DOHH2 (cell line): ENCODE measurements at regions not wholly inside any gene's neighbourhood (a gene's known extent, or its start where the extent isn't known, plus 50 kb on each side); places are given as distances from the start of the nearest gene placed in this dataset.

Experiments used
- H3F3A ChIP-seq: fragments of 200-600 bp; sonication (generic), shearing (Covaris generic); 2 replicates; pipeline ENCODE4 v1.6.0; 2016; ENCODE audit warnings: antibody characterized with exemption, mild to moderate bottlenecking; ENCODE audit not compliant: control insufficient read depth, insufficient read depth
- H3K27ac ChIP-seq: fragments of 200-600 bp; sonication (generic); 2 replicates; pipeline ENCODE4 v1.5.1; 2014; ENCODE audit warnings: low read depth, mild to moderate bottlenecking, low read length, moderate library complexity
- H3K27me3 ChIP-seq: fragments of 200-600 bp; sonication (generic); 2 replicates; pipeline ENCODE4 v1.6.1; 2014; ENCODE audit warnings: mild to moderate bottlenecking, low read length, mixed read lengths; ENCODE audit not compliant: control insufficient read depth
- H3K36me3 ChIP-seq: fragments of 200-600 bp; sonication (generic); 2 replicates; pipeline ENCODE4 v1.6.1; 2014; ENCODE audit warnings: mild to moderate bottlenecking, low read length, moderate library complexity, mixed read lengths; ENCODE audit not compliant: control insufficient read depth
- H3K4me1 ChIP-seq: fragments of 200-600 bp; sonication (generic); 2 replicates; pipeline ENCODE4 v1.6.1; 2014; ENCODE audit warnings: mild to moderate bottlenecking, low read length, mixed read lengths; ENCODE audit not compliant: control insufficient read depth
- H3K4me2 ChIP-seq: fragments of 200-600 bp; sonication (generic); 2 replicates; pipeline ENCODE4 v1.6.0; 2014; ENCODE audit warnings: mild to moderate bottlenecking, low read length, moderate library complexity
- H3K4me3 ChIP-seq: fragments of 200-600 bp; sonication (generic); 2 replicates; pipeline ENCODE4 v1.5.1; 2014; ENCODE audit warnings: mild to moderate bottlenecking, low read length, mixed read lengths
- H3K79me2 ChIP-seq: fragments of 200-600 bp; sonication (generic); 2 replicates; pipeline ENCODE4 v1.6.1; 2014; ENCODE audit warnings: mild to moderate bottlenecking, low read length, mixed read lengths; ENCODE audit not compliant: control insufficient read depth
- H3K9me2 ChIP-seq: fragments of 200-600 bp; sonication (generic); replicated peaks from 2 replicates; pipeline ENCODE4 v1.6.1; 2014; ENCODE audit warnings: mild to moderate bottlenecking, low read length, mixed read lengths; ENCODE audit not compliant: control insufficient read depth
- H3K9me3 ChIP-seq: fragments of 200-600 bp; sonication (generic); 2 replicates; pipeline ENCODE4 v1.6.1; 2014; ENCODE audit warnings: antibody characterized with exemption, low read length, mixed read lengths; ENCODE audit not compliant: control insufficient read depth, insufficient read depth
- H4K20me1 ChIP-seq: fragments of 200-600 bp; sonication (generic); 2 replicates; pipeline ENCODE4 v1.6.0; 2014; ENCODE audit warnings: low read depth, mild to moderate bottlenecking, antibody characterized with exemption, low read length, moderate library complexity; ENCODE audit not compliant: control insufficient read depth, insufficient read depth
- CTCF ChIP-seq: fragments of 200-600 bp; sonication (generic); IDR thresholded peaks from one replicate; pipeline ENCODE4 v1.5.1; 2014; ENCODE audit warnings: antibody characterized with exemption, mild to moderate bottlenecking, low read depth, low read length; ENCODE audit not compliant: poor library complexity, severe bottlenecking
- EZH2phosphoT487 ChIP-seq: fragments of 200-600 bp; sonication (generic); IDR thresholded peaks from 2 replicates; pipeline ENCODE4 v1.6.1; 2017; ENCODE audit warnings: borderline replicate concordance, mild to moderate bottlenecking, antibody characterized with exemption, low read length, moderate library complexity, mixed read lengths

GRCh38 chr20:10792291-10792690, 118.5 kb upstream of the JAG1 start:
- H3K79me2 ChIP-seq = no peaks in the 10 kb centered on the region
- TF ChIP-seq CTCF = no peak
- no peak for TF ChIP-seq EZH2phosphoT487
- no peaks in the 10 kb centered on the region for H3K4me1 ChIP-seq
- no peaks in the 10 kb centered on the region for H3K9me3 ChIP-seq
- no peaks in the 10 kb centered on the region for H3K9me2 ChIP-seq
- H4K20me1 ChIP-seq = no peaks in the 10 kb centered on the region
- H3K36me3 ChIP-seq = no peaks in the 10 kb centered on the region
- no peak overlapping the region for H3K4me3 ChIP-seq
- no peaks in the 10 kb centered on the region for H3F3A ChIP-seq
- no peak overlapping the region for H3K27ac ChIP-seq
- no peaks in the 10 kb centered on the region for H3K27me3 ChIP-seq
- H3K4me2 ChIP-seq = no peak overlapping the region

DNA sequence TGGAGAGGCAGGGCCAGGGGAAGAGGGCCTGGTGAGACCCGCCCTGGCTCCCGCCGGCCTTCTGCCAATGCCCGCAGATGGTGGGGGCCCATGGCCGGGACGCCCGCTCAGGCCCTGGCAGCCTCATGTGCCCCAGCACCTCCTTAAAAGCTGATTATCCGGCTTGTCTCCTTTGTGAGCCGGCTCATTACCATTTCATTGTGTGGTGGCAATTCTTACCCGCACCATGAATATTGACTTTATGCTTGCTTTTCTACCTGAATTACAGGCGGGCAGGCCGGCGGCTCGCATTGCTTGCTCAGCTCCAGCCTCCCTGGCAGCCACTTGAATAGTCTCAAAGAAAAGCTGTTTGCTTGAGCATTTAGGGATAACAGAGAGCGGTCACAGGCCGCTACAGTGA, 120.0 kb upstream of the JAG1 start:
- Histone ChIP-seq H4K20me1 (no peaks in the 10 kb centered on the region), H3K4me1 (no peaks in the 10 kb centered on the region), H3K36me3 (no peaks in the 10 kb centered on the region), H3K4me3 (no peak overlapping the region), H3K4me2 (no peak overlapping the region), H3K27ac (no peak overlapping the region), H3F3A (no peaks in the 10 kb centered on the region), H3K9me3 (no peaks in the 10 kb centered on the region), H3K9me2 (no peaks in the 10 kb centered on the region), H3K27me3 (no peaks in the 10 kb centered on the region), H3K79me2 (no peaks in the 10 kb centered on the region)
- no peak for TF ChIP-seq CTCF
- no peak for TF ChIP-seq EZH2phosphoT487

GRCh38 chr20:10794765-10795164, 121.0 kb upstream of the JAG1 start:
- Histone ChIP-seq H3K79me2 (no peaks in the 10 kb centered on the region), H4K20me1 (no peaks in the 10 kb centered on the region), H3K4me2 (no peak overlapping the region), H3K4me1 (no peaks in the 10 kb centered on the region), H3K9me3 (no peaks in the 10 kb centered on the region), H3F3A (no peaks in the 10 kb centered on the region), H3K9me2 (no peaks in the 10 kb centered on the region), H3K4me3 (no peak overlapping the region), H3K27me3 (no peaks in the 10 kb centered on the region), H3K36me3 (no peaks in the 10 kb centered on the region), H3K27ac (no peak overlapping the region)
- TF ChIP-seq CTCF = no peak
- no peak for TF ChIP-seq EZH2phosphoT487
